ENCODE measurements at regions not wholly inside any gene's neighbourhood (a gene's known extent, or its start where the extent isn't known, plus 50 kb on each side); places are given as distances from the start of the nearest gene placed in this dataset.

DNA sequence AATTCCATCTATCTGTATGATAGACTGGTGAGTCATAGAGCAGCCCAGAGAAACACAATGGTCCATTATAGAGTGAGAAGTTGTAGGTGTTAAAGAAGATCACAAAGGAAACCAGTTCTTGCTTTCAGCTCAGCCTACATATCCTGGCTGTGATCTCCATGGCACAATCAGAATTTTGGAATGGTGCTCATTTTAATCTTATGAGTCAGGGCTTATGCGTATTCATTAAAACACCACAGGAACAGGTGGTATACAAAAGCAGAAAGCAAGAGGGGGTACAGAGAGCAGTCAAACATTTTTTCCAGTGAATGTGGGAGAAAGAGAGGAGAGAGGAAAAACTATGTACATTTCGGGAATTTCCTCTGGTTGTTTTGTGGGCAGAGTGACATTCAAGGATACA lies 126.9 kb downstream of the MFAP3L start:
- Histone ChIP-seq H3K9me3 (ENCODE audit: insufficient read depth in 2 of 2, low read depth in 1 of 2, low read length in 1 of 2) (no peaks in the 10 kb centered on the region), H3K36me3 (ENCODE audit: control insufficient read depth in 2 of 4, insufficient read depth in 4 of 4, low read length in 3 of 4) (no peaks in the 10 kb centered on the region), H3K4ac (replicated peaks; ENCODE audit: insufficient read length, low read depth, low read length) (no peak overlapping the region), H2BK5ac (ENCODE audit: low read depth, low read length) (no peak overlapping the region), H3K4me1 (replicated peaks in 1 of 4; ENCODE audit: control insufficient read depth in 3 of 4, insufficient read depth in 4 of 4, low read length in 3 of 4) (no peaks in the 10 kb centered on the region; a peak in 1 of 7 replicates), H3K27me3 (replicated peaks in 1 of 4; ENCODE audit: control insufficient read depth in 3 of 4, extremely low read depth in 1 of 4, insufficient read depth in 3 of 4, low read length in 3 of 4) (no peaks in the 10 kb centered on the region), H3K14ac (ENCODE audit: insufficient read length) (no peak overlapping the region), H2BK15ac (ENCODE audit: low read length) (no peak overlapping the region), H2BK12ac (ENCODE audit: low read depth, low read length) (no peak overlapping the region), H4K91ac (replicated peaks; ENCODE audit: insufficient read length, low read length) (no peak overlapping the region), H3K56ac (replicated peaks; ENCODE audit: insufficient read length, low read depth, low read length) (no peak overlapping the region), H3K23ac (ENCODE audit: insufficient read length) (no peak overlapping the region), H2BK20ac (ENCODE audit: low read length) (no peak overlapping the region), H3K9ac (replicated peaks in 1 of 4; ENCODE audit: extremely low read depth in 1 of 4, low read depth in 3 of 4, low read length in 3 of 4) (no peak overlapping the region), H3K4me2 (ENCODE audit: insufficient read depth in 1 of 2, low read depth in 2 of 2, low read length in 2 of 2) (no peak overlapping the region), H3K79me1 (ENCODE audit: low read depth, low read length) (no peaks in the 10 kb centered on the region), H3K27ac (ENCODE audit: low read depth, low read length) (no peak overlapping the region), H2BK120ac (replicated peaks; ENCODE audit: low read depth, low read length) (no peak overlapping the region), H4K8ac (ENCODE audit: extremely low read depth, insufficient read depth, low read length) (no peak overlapping the region), H4K20me1 (replicated peaks in 1 of 2; ENCODE audit: control insufficient read depth in 1 of 2, insufficient read depth in 2 of 2, low read length in 2 of 2) (no peaks in the 10 kb centered on the region), H2AFZ (ENCODE audit: low read length) (no peak overlapping the region), H3K4me3 (ENCODE audit: extremely low read depth in 1 of 4, insufficient read depth in 2 of 4, low read depth in 3 of 4, low read length in 4 of 4) (no peak overlapping the region), H2AK5ac (ENCODE audit: low read depth, low read length) (no peak overlapping the region), H3K18ac (ENCODE audit: extremely low read depth, low read length) (no peak overlapping the region), H3K23me2 (ENCODE audit: low read depth, low read length) (no peaks in the 10 kb centered on the region), H4K5ac (ENCODE audit: insufficient read length, low read depth, low read length) (no peak overlapping the region), H3K79me2 (ENCODE audit: control insufficient read depth in 1 of 2, insufficient read depth in 2 of 2, low read length in 2 of 2) (no peaks in the 10 kb centered on the region)
- FAIRE-seq (no peak), DNase-seq (ENCODE audit: low read depth in 1 of 2, low spot score in 2 of 2) (no peak)
- WGBS, 2 experiments (ENCODE audit: extremely low coverage in 1 of 2, insufficient coverage in 1 of 2, insufficient read length in 1 of 2, insufficient replicate concordance in 2 of 2, low coverage in 1 of 2, low lambda C conversion rate in 2 of 2, missing lambda C conversion rate in 1 of 2): 83% methylated on average over 2 of the region's 2 CpGs; no CpG with 5 or more reads in 1 of the 2 experiments
- POLR2A ChIA-PET (ENCODE audit: partially characterized antibody): no interaction called here
- CTCF ChIA-PET (ENCODE audit: partially characterized antibody): no interaction called here
- TF ChIP-seq GABPA (IDR thresholded peaks at IDR 0.05; ENCODE audit: borderline replicate concordance, insufficient read depth, low read length) (no peak), POLR2A (IDR thresholded peaks at IDR 0.05; ENCODE audit: control extremely low read depth in 1 of 2, low read depth in 2 of 2, low read length in 2 of 2) (no peak), SIX5 (IDR thresholded peaks at IDR 0.05; ENCODE audit: low read depth, low read length) (no peak), BCL11A (IDR thresholded peaks at IDR 0.05; ENCODE audit: low read depth in 2 of 2, low read length in 2 of 2) (no peak), SIN3A (conservative IDR thresholded peaks at IDR 0.05 in 1 of 2, IDR thresholded peaks at IDR 0.05 in 1 of 2; ENCODE audit: low read depth in 1 of 2, low read length in 2 of 2) (no peak)
- TF ChIP-seq, protein P1, sequence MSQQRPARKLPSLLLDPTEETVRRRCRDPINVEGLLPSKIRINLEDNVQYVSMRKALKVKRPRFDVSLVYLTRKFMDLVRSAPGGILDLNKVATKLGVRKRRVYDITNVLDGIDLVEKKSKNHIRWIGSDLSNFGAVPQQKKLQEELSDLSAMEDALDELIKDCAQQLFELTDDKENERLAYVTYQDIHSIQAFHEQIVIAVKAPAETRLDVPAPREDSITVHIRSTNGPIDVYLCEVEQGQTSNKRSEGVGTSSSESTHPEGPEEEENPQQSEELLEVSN (IDR thresholded peaks at IDR 0.05): no peak
- TF ChIP-seq, protein P2, sequence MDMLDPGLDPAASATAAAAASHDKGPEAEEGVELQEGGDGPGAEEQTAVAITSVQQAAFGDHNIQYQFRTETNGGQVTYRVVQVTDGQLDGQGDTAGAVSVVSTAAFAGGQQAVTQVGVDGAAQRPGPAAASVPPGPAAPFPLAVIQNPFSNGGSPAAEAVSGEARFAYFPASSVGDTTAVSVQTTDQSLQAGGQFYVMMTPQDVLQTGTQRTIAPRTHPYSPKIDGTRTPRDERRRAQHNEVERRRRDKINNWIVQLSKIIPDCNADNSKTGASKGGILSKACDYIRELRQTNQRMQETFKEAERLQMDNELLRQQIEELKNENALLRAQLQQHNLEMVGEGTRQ (IDR thresholded peaks at IDR 0.05; ENCODE audit: low read length): no peak

Measured in H1 (cell line).